ENCODE measurements at regions not wholly inside any gene's neighbourhood (a gene's known extent, or its start where the extent isn't known, plus 50 kb on each side); places are given as distances from the start of the nearest gene placed in this dataset.

DNA sequence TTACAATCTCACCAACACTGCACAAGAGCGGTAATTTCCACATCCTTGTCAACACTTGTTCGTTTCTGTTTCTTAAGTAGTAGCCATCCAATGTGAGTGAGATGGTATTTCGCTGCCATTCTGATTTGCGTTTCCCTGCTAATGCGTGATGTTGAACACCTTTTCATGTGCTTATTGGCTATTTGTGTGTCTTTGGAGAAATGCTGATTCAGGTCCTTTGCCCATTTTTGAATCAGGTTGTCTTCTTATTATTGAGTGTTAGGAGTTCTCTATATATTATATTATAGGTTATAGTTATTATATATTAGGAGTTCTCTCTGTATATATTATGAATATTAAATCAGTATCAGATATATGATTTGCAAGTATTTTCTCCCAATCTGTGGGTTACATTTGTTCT is 59.9 kb upstream of the IRX4 start:
- no peak for DNase-seq

GRCh38 chr5:1942158-1942557 is 59.4 kb upstream of the IRX4 start:
- no peak for DNase-seq

GRCh38 chr5:1939256-1939655 is 56.5 kb upstream of the IRX4 start:
- DNase-seq = no peak

DNA sequence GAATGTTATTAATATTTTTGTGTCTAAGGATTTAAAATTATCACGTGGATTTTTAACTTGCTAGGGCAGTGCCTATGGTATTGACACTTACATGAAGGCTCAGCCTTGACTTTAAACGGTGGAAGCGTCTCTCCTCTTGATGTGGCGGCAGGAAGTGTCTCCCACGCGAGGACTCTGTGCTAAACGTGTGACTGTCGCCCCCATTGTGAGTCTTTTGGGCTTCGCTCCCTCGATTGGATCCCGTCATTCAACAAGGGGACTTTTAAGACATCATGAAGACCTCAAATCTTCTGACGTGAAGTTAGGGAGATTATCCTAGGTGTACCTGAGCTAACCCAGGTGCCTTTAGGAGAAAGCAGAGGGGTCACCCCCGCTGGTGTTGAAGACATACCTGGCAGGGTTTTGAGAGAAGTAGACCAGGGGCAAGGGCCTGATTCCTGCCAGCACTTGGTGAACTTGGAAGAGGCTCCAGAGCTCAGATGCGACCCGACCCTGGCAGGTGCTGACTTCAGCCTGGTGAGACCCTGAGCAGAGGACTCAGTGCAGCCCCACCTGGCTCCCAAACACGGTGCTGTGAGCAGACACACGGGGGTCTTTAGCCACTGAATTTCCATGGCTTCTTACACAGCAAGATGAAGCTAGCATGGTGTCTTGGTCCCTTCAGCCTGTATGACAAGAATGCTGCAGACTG is 55.7 kb upstream of the IRX4 start:
- DNase-seq = no peak

DNA sequence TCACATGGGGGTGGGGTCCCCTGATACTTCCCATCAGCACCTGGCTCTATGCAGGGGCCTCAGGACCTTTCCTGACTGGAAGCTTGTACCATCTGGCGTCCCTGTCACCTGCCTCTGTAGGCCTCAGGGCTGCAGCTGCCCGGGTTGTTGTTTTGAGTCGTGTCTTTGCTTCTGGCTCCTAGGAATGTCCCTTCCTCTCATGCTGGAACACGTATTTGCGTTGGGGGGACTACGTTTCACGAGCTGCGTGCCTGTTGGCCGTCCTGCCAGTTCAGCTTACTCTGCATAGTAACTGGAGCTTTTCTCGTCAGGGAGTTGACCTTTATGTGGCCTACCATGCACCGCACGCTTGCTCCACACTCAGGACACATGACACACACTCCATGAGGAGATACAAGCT is 54.9 kb upstream of the IRX4 start:
- no peak for DNase-seq

DNA sequence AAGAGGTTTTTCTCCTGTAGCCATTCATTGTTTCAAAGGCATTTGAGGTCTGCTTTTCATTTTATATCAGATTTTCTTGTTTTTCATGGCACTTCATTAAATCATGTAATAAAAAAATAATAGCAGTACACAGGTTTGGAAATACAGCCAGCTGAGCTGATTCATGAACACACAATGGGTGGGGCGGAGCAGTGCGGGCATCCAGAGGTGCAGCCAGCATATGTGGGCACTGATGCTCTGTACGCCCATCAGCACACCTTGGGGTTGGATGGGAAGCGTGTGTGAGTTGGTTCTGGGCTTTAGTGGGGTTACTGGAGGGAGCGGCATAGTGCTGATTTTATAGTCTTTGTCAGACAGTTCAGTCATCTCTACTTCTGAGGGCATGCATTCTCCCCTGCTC is 54.2 kb upstream of the IRX4 start:
- no peak for DNase-seq

GRCh38 chr5:1936413-1936812 is 53.7 kb upstream of the IRX4 start:
- no peak for DNase-seq

DNA sequence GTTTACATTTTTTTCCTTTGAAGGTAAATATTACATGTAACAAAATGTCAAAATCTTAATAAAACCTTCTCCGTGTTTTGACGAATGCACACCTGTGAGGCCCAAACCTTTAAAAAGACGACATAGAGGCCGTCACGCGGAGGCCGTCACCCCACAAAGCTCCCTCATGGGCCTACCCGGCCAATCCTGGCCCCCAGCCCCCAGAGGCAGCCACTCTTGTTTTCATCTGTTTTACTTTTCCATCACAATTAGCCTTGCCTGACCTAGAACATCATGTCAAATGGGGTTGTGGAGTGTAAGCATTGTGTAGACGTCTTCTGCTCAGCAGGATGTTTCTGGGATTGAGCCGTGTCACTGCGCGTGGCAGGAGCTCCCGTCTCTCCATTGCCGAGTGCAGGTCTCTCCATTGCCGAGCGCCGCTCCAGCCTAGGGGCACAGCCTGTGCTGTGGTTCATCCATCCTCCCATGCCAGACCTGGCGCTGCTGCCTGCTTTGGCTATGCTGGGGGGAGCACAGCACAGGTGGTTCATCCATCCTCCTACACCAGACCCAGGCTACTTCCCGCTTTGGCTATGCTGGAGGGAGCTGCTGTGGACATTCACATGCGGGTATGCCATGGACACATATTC is 52.2 kb upstream of the IRX4 start:
- DNase-seq = no peak

- no peak for DNase-seq
Observed at GRCh38 chr5:1934056-1934394, 51.3 kb upstream of the IRX4 start.

DNA sequence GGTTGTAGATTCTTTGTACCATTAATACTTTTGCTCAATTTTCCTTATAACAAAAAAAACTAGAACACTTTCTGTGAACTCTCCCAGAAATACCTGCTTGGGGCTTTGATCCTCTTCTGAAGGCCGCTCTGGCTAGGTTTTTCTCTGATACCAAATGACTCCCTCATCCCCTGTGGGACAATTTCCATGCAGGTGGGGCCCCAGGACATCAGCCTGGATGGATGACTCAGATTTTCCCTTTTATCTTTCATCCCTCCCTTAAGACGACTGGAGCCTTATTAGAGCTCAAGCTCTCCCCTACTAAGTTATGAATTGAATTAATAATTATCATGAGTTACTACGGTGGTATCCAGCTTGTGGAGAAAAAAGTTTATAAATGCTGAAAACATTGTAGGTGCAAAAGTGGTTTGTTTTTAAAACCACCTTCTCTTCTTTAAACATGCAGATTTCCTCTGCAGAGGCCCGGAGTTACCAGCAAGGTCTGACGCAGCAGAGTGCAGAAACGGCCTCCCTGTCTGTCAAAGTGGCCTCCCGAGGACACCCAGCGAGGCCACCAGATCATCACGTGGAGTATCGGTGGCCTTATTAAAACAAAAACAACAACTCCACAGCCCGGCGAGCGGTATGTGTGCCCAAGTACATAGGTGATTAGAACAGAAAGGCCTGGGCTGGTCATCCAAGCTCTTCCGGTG is 50.8 kb upstream of the IRX4 start:
- DNase-seq = no peak

All from CD4-positive, alpha-beta T cell treated with Interferon gamma for 1 hour (primary cell).